ENCODE measurements at regions not wholly inside any gene's neighbourhood (a gene's known extent, or its start where the extent isn't known, plus 50 kb on each side); places are given as distances from the start of the nearest gene placed in this dataset.

DNA sequence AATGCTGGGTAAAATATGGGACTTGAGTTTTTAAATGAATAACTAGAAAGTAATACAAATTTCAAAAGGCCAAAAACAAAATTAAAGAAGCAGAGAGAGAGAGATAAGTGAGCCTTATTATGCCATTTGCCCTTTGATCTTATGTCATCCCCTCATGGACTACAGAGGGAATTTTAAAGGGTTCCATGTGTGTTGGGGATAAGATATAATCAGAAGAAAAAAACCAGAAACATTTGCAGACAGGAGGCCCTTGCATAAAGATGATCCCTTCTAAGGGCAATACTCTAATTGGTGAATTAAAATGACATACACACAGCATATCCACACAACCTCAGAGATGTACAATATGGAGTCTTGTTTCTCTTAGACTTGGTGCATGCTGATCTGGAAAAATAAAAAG lies 406.6 kb upstream of the LARGE1 start:
- no peaks in the 10 kb centered on the region for H3K36me3 ChIP-seq (ENCODE audit: control insufficient read depth in 2 of 3, insufficient read depth in 3 of 3, low read length in 3 of 3)
- no peak for FAIRE-seq
- no peak overlapping the region for H3K4me3 ChIP-seq (ENCODE audit: low read length in 3 of 3)
- no peaks in the 10 kb centered on the region for H3K9me3 ChIP-seq (ENCODE audit: control insufficient read depth in 2 of 3, insufficient read depth in 1 of 3, low read length in 3 of 3)
- no peak for TF ChIP-seq CTCF (IDR thresholded peaks at IDR 0.05; ENCODE audit: borderline replicate concordance, extremely low read depth, insufficient read depth)
- H3K9ac ChIP-seq (ENCODE audit: low read length in 3 of 3): no peak overlapping the region
- H3K4me1 ChIP-seq (ENCODE audit: control insufficient read depth in 2 of 3, insufficient read depth in 2 of 3, low read depth in 1 of 3, low read length in 3 of 3): no peaks in the 10 kb centered on the region
- intact Hi-C loops (cut with DNase I): no loop called here
- no peak for DNase-seq
- H3K27ac ChIP-seq (ENCODE audit: low read depth in 2 of 2, low read length in 2 of 2): no peak overlapping the region
- no peaks in the 10 kb centered on the region for H3K27me3 ChIP-seq (ENCODE audit: control insufficient read depth, insufficient read depth, low read length)

DNA sequence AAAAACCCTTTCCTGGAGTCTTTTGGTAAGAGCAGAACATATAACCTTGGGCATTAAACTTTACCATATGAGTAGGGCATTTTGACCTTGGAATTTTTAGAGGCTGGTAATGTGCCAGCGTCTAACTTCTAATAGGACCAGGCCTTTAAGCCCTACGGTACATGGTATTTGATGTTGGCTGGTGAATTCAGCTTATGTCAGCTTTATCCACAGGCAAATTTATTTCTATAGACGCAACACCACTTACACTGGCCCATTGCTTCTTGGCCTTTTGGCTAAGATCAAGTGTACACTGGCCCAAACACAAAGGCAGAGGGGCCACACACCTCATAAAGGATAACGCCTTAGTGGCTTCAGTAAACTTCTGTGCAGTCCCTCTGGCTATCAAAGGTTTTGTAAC lies 410.2 kb upstream of the LARGE1 start:
- no peak overlapping the region for H3K4me3 ChIP-seq (ENCODE audit: low read length in 3 of 3)
- no peak overlapping the region for H3K9ac ChIP-seq (ENCODE audit: low read length in 3 of 3)
- H3K27ac ChIP-seq (ENCODE audit: low read depth in 2 of 2, low read length in 2 of 2): no peak overlapping the region
- H3K9me3 ChIP-seq (ENCODE audit: control insufficient read depth in 2 of 3, insufficient read depth in 1 of 3, low read length in 3 of 3): peaks cover 0 to 7% (median 0%) of the 10 kb centered on the region in 3 donors
- DNase-seq (no peak), FAIRE-seq (no peak)
- no peaks in the 10 kb centered on the region for H3K4me1 ChIP-seq (ENCODE audit: control insufficient read depth in 2 of 3, insufficient read depth in 2 of 3, low read depth in 1 of 3, low read length in 3 of 3)
- H3K36me3 ChIP-seq (ENCODE audit: control insufficient read depth in 2 of 3, insufficient read depth in 3 of 3, low read length in 3 of 3): no peaks in the 10 kb centered on the region
- intact Hi-C loops (cut with DNase I): no loop called here
- no peak for TF ChIP-seq CTCF (IDR thresholded peaks at IDR 0.05; ENCODE audit: borderline replicate concordance, extremely low read depth, insufficient read depth)
- H3K27me3 ChIP-seq (ENCODE audit: control insufficient read depth, insufficient read depth, low read length): no peaks in the 10 kb centered on the region

DNA sequence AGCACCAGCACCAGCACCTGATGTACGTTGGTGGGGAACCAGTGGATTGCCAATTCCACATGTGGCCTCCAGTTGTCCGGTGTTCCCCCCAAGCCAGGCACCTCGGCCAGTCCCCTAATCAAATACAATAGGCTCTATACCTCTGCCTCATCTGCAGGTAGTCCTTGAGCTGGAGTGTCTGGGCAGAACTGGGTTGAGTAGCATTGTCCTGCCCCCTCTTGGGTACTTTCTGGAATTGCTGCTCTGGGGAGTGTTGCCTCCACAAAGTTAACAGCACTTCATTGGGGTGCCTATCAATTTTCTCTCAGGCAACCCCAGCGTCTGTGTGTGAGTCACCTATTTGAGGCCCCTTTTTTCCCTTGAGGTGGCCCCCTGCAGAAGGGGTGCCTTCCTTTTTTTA lies 413.0 kb upstream of the LARGE1 start:
- Histone ChIP-seq H3K27me3 (ENCODE audit: control insufficient read depth, insufficient read depth, low read length) (no peaks in the 10 kb centered on the region), H3K36me3 (ENCODE audit: control insufficient read depth in 2 of 3, insufficient read depth in 3 of 3, low read length in 3 of 3) (no peaks in the 10 kb centered on the region), H3K9me3 (ENCODE audit: control insufficient read depth in 2 of 3, insufficient read depth in 1 of 3, low read length in 3 of 3) (peaks cover 0 to 7% (median 2%) of the 10 kb centered on the region in 3 donors), H3K4me3 (ENCODE audit: low read length in 3 of 3) (no peak overlapping the region), H3K27ac (ENCODE audit: low read depth in 2 of 2, low read length in 2 of 2) (no peak overlapping the region), H3K9ac (ENCODE audit: low read length in 3 of 3) (no peak overlapping the region), H3K4me1 (ENCODE audit: control insufficient read depth in 2 of 3, insufficient read depth in 2 of 3, low read depth in 1 of 3, low read length in 3 of 3) (no peaks in the 10 kb centered on the region)
- TF ChIP-seq CTCF (IDR thresholded peaks at IDR 0.05; ENCODE audit: borderline replicate concordance, extremely low read depth, insufficient read depth): no peak
- no peak for DNase-seq
- no peak for FAIRE-seq
- intact Hi-C loops (cut with DNase I): no loop called here

GRCh38 chr22:34334893-34335292 lies 414.6 kb upstream of the LARGE1 start:
- DNase-seq (no peak), FAIRE-seq (no peak)
- Histone ChIP-seq H3K27ac (ENCODE audit: low read depth in 2 of 2, low read length in 2 of 2) (no peak overlapping the region), H3K27me3 (ENCODE audit: control insufficient read depth, insufficient read depth, low read length) (no peaks in the 10 kb centered on the region), H3K9ac (ENCODE audit: low read length in 3 of 3) (no peak overlapping the region), H3K4me1 (ENCODE audit: control insufficient read depth in 2 of 3, insufficient read depth in 2 of 3, low read depth in 1 of 3, low read length in 3 of 3) (no peaks in the 10 kb centered on the region), H3K9me3 (ENCODE audit: control insufficient read depth in 2 of 3, insufficient read depth in 1 of 3, low read length in 3 of 3) (peaks cover 0 to 7% (median 2%) of the 10 kb centered on the region in 3 donors), H3K36me3 (ENCODE audit: control insufficient read depth in 2 of 3, insufficient read depth in 3 of 3, low read length in 3 of 3) (no peaks in the 10 kb centered on the region), H3K4me3 (ENCODE audit: low read length in 3 of 3) (no peak overlapping the region)
- TF ChIP-seq CTCF (IDR thresholded peaks at IDR 0.05; ENCODE audit: borderline replicate concordance, extremely low read depth, insufficient read depth): no peak
- intact Hi-C loops (cut with DNase I): no loop called here
